ENCODE measurements at regions not wholly inside any gene's neighbourhood (a gene's known extent, or its start where the extent isn't known, plus 50 kb on each side); places are given as distances from the start of the nearest gene placed in this dataset.

DNA sequence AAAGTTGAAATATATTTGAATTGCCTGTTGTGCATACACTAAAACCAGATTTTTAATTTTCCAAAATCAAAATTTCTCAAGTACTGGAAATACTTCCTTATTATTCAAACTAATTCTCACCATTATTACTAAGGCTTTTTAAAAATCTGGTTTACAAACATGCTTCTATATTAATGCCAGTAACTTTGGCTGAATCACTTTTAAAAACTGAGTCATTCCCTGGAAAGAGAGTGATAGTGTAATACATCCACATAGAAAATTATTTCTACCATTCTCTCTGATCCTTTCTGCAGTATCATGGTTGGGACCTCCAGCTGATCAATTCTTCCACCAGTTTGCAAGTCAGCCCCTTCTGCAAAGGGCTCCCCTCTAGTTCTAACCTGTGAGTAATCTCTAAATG lies 165.3 kb upstream of the FAM241A start:
- no peaks in the 10 kb centered on the region for H4K20me1 ChIP-seq (ENCODE audit: control insufficient read depth, extremely low read depth, insufficient read depth, low read length)
- no peak overlapping the region for H3K4me3 ChIP-seq (ENCODE audit: control insufficient read depth in 2 of 3, extremely low read depth in 1 of 3, insufficient read depth in 2 of 3, low read depth in 1 of 3, low read length in 3 of 3)
- no peaks in the 10 kb centered on the region for H3K36me3 ChIP-seq (ENCODE audit: control insufficient read depth in 2 of 2, extremely low read depth in 1 of 2, insufficient read depth in 2 of 2, low read length in 2 of 2)
- H3K9ac ChIP-seq (ENCODE audit: control insufficient read depth, extremely low read depth, insufficient read depth, low read length), result no peak overlapping the region
- FAIRE-seq (no peak), DNase-seq (ENCODE audit: low read depth, low spot score) (no peak)
- no peak overlapping the region for H3K4me2 ChIP-seq (ENCODE audit: control insufficient read depth, extremely low read depth, insufficient read depth, low read depth, low read length)
- dilution Hi-C loops (cut with MboI; ENCODE audit: extremely low pct_ligation_motif_present, low sequenced_read_pairs), result no loop called here
- H3K79me2 ChIP-seq (ENCODE audit: control insufficient read depth, insufficient read depth, low read length), result no peaks in the 10 kb centered on the region
- H3K27ac ChIP-seq (ENCODE audit: control insufficient read depth, insufficient read depth, low read length), result no peak overlapping the region
- H2AFZ ChIP-seq (ENCODE audit: control insufficient read depth, low read length), result no peak overlapping the region
- H3K4me1 ChIP-seq (ENCODE audit: control insufficient read depth, extremely low read depth, insufficient read depth, low read length), result no peaks in the 10 kb centered on the region
- peaks cover 10% of the 10 kb centered on the region for H3K27me3 ChIP-seq (ENCODE audit: control insufficient read depth, extremely low read depth, insufficient read depth, low read length)
- no peak for TF ChIP-seq EZH2 (IDR thresholded peaks at IDR 0.05; ENCODE audit: low read length)
- TF ChIP-seq, protein P1, sequence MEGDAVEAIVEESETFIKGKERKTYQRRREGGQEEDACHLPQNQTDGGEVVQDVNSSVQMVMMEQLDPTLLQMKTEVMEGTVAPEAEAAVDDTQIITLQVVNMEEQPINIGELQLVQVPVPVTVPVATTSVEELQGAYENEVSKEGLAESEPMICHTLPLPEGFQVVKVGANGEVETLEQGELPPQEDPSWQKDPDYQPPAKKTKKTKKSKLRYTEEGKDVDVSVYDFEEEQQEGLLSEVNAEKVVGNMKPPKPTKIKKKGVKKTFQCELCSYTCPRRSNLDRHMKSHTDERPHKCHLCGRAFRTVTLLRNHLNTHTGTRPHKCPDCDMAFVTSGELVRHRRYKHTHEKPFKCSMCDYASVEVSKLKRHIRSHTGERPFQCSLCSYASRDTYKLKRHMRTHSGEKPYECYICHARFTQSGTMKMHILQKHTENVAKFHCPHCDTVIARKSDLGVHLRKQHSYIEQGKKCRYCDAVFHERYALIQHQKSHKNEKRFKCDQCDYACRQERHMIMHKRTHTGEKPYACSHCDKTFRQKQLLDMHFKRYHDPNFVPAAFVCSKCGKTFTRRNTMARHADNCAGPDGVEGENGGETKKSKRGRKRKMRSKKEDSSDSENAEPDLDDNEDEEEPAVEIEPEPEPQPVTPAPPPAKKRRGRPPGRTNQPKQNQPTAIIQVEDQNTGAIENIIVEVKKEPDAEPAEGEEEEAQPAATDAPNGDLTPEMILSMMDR (optimal IDR thresholded peaks at IDR 0.05 in 1 of 3, IDR thresholded peaks at IDR 0.05 in 1 of 3, conservative IDR thresholded peaks at IDR 0.05 in 1 of 3; ENCODE audit: extremely low read depth in 1 of 3, insufficient read depth in 2 of 3, low read length in 3 of 3), result no peak
- no peaks in the 10 kb centered on the region for H3K9me3 ChIP-seq (ENCODE audit: control insufficient read depth, low read depth, low read length)
- no peaks in the 10 kb centered on the region for H3K9me1 ChIP-seq (ENCODE audit: control insufficient read depth, extremely low read depth, insufficient read depth, low read length)

DNA sequence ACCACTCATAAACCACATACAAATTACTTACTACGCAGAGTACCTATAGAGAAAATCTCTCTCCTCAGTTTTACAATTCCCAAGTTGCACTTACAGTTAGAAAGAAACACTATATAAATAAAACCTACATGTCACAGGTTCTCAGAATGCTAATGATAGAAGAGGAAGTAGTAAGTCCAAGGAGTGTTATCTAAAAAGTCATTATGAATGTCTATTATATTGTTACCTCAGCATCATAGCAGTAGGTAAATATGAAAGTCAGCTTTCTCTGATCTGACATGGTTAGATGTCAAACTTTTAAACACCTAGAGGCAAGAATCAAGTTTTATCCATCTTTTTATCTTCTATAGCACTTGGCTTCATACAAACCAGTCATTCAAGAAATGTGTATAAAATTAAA lies 163.2 kb upstream of the FAM241A start:
- Histone ChIP-seq H3K9me1 (ENCODE audit: control insufficient read depth, extremely low read depth, insufficient read depth, low read length) (no peaks in the 10 kb centered on the region), H4K20me1 (ENCODE audit: control insufficient read depth, extremely low read depth, insufficient read depth, low read length) (no peaks in the 10 kb centered on the region), H3K4me2 (ENCODE audit: control insufficient read depth, extremely low read depth, insufficient read depth, low read depth, low read length) (no peak overlapping the region), H3K27me3 (ENCODE audit: control insufficient read depth, extremely low read depth, insufficient read depth, low read length) (peaks cover 26% of the 10 kb centered on the region), H3K4me3 (ENCODE audit: control insufficient read depth in 2 of 3, extremely low read depth in 1 of 3, insufficient read depth in 2 of 3, low read depth in 1 of 3, low read length in 3 of 3) (no peak overlapping the region), H3K36me3 (ENCODE audit: control insufficient read depth in 2 of 2, extremely low read depth in 1 of 2, insufficient read depth in 2 of 2, low read length in 2 of 2) (no peaks in the 10 kb centered on the region), H3K9me3 (ENCODE audit: control insufficient read depth, low read depth, low read length) (no peaks in the 10 kb centered on the region), H2AFZ (ENCODE audit: control insufficient read depth, low read length) (no peak overlapping the region), H3K27ac (ENCODE audit: control insufficient read depth, insufficient read depth, low read length) (no peak overlapping the region), H3K9ac (ENCODE audit: control insufficient read depth, extremely low read depth, insufficient read depth, low read length) (no peak overlapping the region), H3K4me1 (ENCODE audit: control insufficient read depth, extremely low read depth, insufficient read depth, low read length) (no peaks in the 10 kb centered on the region), H3K79me2 (ENCODE audit: control insufficient read depth, insufficient read depth, low read length) (no peaks in the 10 kb centered on the region)
- TF ChIP-seq, protein P1 (optimal IDR thresholded peaks at IDR 0.05 in 1 of 3, IDR thresholded peaks at IDR 0.05 in 1 of 3, conservative IDR thresholded peaks at IDR 0.05 in 1 of 3; ENCODE audit: extremely low read depth in 1 of 3, insufficient read depth in 2 of 3, low read length in 3 of 3), result no peak
- no peak for TF ChIP-seq EZH2 (IDR thresholded peaks at IDR 0.05; ENCODE audit: low read length)
- dilution Hi-C loops (cut with MboI; ENCODE audit: extremely low pct_ligation_motif_present, low sequenced_read_pairs), result no loop called here
- no peak for FAIRE-seq
- DNase-seq (ENCODE audit: low read depth, low spot score), result no peak

Measured in keratinocyte (primary cell).